Ammon's horn (tissue), 1 donor: ENCODE measurements at regions not wholly inside any gene's neighbourhood (a gene's known extent, or its start where the extent isn't known, plus 50 kb on each side); places are given as distances from the start of the nearest gene placed in this dataset.
"Not testable (repeated sequence)": the region's sequence is repeated elsewhere in the genome, so short reads cannot be mapped to it uniquely, and the experiment has no call there.

Experiments used
- DNase-seq: peaks from one replicate; pipeline ENCODE4 v3.0.0-alpha.2; 2016; ENCODE audit warnings: low spot score

- no peak for DNase-seq
Measured at GRCh38 chr2:111620281-111620680, 263.7 kb downstream of the ANAPC1 start.

GRCh38 chr2:111622859-111623258 is 261.1 kb downstream of the ANAPC1 start:
- DNase-seq, result no peak

GRCh38 chr2:111623380-111623779 is 260.6 kb downstream of the ANAPC1 start:
- DNase-seq, result no peak

GRCh38 chr2:111624411-111625156 is 259.4 kb downstream of the ANAPC1 start:
- DNase-seq, result no peak

- DNase-seq, result not testable (repeated sequence)
Measured at GRCh38 chr2:111625157-111625537, 258.8 kb downstream of the ANAPC1 start.

GRCh38 chr2:111626037-111626864 is 257.7 kb downstream of the ANAPC1 start:
- no peak for DNase-seq

- DNase-seq, result no peak
Measured at GRCh38 chr2:111626865-111627163, 257.2 kb downstream of the ANAPC1 start.

- no peak for DNase-seq
Measured at GRCh38 chr2:111627256-111627655, 256.7 kb downstream of the ANAPC1 start.

- DNase-seq, result no peak
Measured at GRCh38 chr2:111628221-111628620, 255.8 kb downstream of the ANAPC1 start.

- DNase-seq, result no peak
Measured at GRCh38 chr2:111629983-111630382, 254.0 kb downstream of the ANAPC1 start.

- no peak for DNase-seq
Measured at GRCh38 chr2:111632661-111633060, 251.3 kb downstream of the ANAPC1 start.

- no peak for DNase-seq
Measured at GRCh38 chr2:111633189-111633588, 250.8 kb downstream of the ANAPC1 start.

- no peak for DNase-seq
Measured at GRCh38 chr2:111633643-111634042, 250.3 kb downstream of the ANAPC1 start.

GRCh38 chr2:111634050-111634794 is 249.8 kb downstream of the ANAPC1 start:
- no peak for DNase-seq

GRCh38 chr2:111634995-111635538 is 248.9 kb downstream of the ANAPC1 start:
- no peak for DNase-seq

- no peak for DNase-seq
Measured at GRCh38 chr2:111636905-111637304, 247.1 kb downstream of the ANAPC1 start.

GRCh38 chr2:111638274-111638877 is 245.6 kb downstream of the ANAPC1 start:
- no peak for DNase-seq

- DNase-seq, result no peak
Measured at GRCh38 chr2:111640480-111640879, 243.5 kb downstream of the ANAPC1 start.

GRCh38 chr2:111642586-111643327 is 241.2 kb downstream of the ANAPC1 start:
- DNase-seq, result no peak

GRCh38 chr2:111643759-111644158 is 240.2 kb downstream of the ANAPC1 start:
- no peak for DNase-seq

GRCh38 chr2:111647359-111647758 is 236.6 kb downstream of the ANAPC1 start:
- no peak for DNase-seq
